ENCODE measurements at regions not wholly inside any gene's neighbourhood (a gene's known extent, or its start where the extent isn't known, plus 50 kb on each side); places are given as distances from the start of the nearest gene placed in this dataset.

GRCh38 chr15:94844198-94844537 lies 612.8 kb downstream of the MCTP2 start:
- no peak overlapping the region for H3K4me3 ChIP-seq (ENCODE audit: low read length)
- no peak for TF ChIP-seq CTCF (conservative IDR thresholded peaks at IDR 0.05; ENCODE audit: low read length)
- DNase-seq (ENCODE audit: low read depth): peak; percentile 3

- DNase-seq (ENCODE audit: low read depth): peak; percentile 22
- peak overlapping the region; percentile 9; the same call in 1 of the 2 replicates for H3K4me3 ChIP-seq (ENCODE audit: low read length)
- no peak for TF ChIP-seq CTCF (conservative IDR thresholded peaks at IDR 0.05; ENCODE audit: low read length)
These were observed 613.4 kb downstream of the MCTP2 start for GRCh38 chr15:94844538-94845389.

GRCh38 chr15:94845390-94845716 lies 614.0 kb downstream of the MCTP2 start:
- no peak for TF ChIP-seq CTCF (conservative IDR thresholded peaks at IDR 0.05; ENCODE audit: low read length)
- peak overlapping the region; percentile 9; the same call in 1 of the 2 replicates for H3K4me3 ChIP-seq (ENCODE audit: low read length)
- DNase-seq (ENCODE audit: low read depth): no peak

GRCh38 chr15:94847325-94847724 lies 616.0 kb downstream of the MCTP2 start:
- H3K4me3 ChIP-seq (ENCODE audit: low read length): no peak overlapping the region
- no peak for DNase-seq (ENCODE audit: low read depth)
- TF ChIP-seq CTCF (conservative IDR thresholded peaks at IDR 0.05; ENCODE audit: low read length): no peak

GRCh38 chr15:94848054-94848453 lies 616.7 kb downstream of the MCTP2 start:
- no peak for DNase-seq (ENCODE audit: low read depth)
- no peak overlapping the region for H3K4me3 ChIP-seq (ENCODE audit: low read length)
- no peak for TF ChIP-seq CTCF (conservative IDR thresholded peaks at IDR 0.05; ENCODE audit: low read length)

GRCh38 chr15:94855018-94855408 lies 623.7 kb downstream of the MCTP2 start:
- no peak for TF ChIP-seq CTCF (conservative IDR thresholded peaks at IDR 0.05; ENCODE audit: low read length)
- DNase-seq (ENCODE audit: low read depth): no peak
- no peak overlapping the region for H3K4me3 ChIP-seq (ENCODE audit: low read length)

Measured in AG10803 (cell line).